CD14-positive monocyte (primary cell): ENCODE measurements at regions not wholly inside any gene's neighbourhood (a gene's known extent, or its start where the extent isn't known, plus 50 kb on each side); places are given as distances from the start of the nearest gene placed in this dataset.
"Not testable (repeated sequence)": the region's sequence is repeated elsewhere in the genome, so short reads cannot be mapped to it uniquely, and the experiment has no call there.

Experiments used
- DNase-seq, 3 donors: peaks; one replicate each; pipeline ENCODE4 v3.0.0-alpha.2; 2011 to 2022
- H2AFZ ChIP-seq: 2 replicates; pipeline ENCODE4 v1.6.0; 2012; ENCODE audit warnings: mild to moderate bottlenecking, low read depth, low read length, inconsistent platforms; ENCODE audit not compliant: insufficient read depth, poor library complexity, severe bottlenecking
- H3K27ac ChIP-seq, 2 donors: 1 replicate in 1 of 2; 2 replicates in 1 of 2; pipeline ENCODE4 v1.5.1; 2012 to 2013; ENCODE audit warnings: low read length in 2 of 2, control low read depth in 1 of 2, inconsistent platforms in 1 of 2, low read depth in 1 of 2, mild to moderate bottlenecking in 1 of 2
- H3K27me3 ChIP-seq, 2 donors: one replicate each; pipeline versions ENCODE4 v1.6.0 to v1.6.1; 2011 to 2013; ENCODE audit warnings: low read length in 2 of 2; ENCODE audit not compliant: control insufficient read depth in 2 of 2, insufficient read depth in 2 of 2
- H3K36me3 ChIP-seq, 2 donors: replicated peaks in 1 of 2; 1 replicate in 1 of 2; 2 replicates in 1 of 2; pipeline versions ENCODE4 v1.5.1 to v1.6.1; 2012 to 2013; ENCODE audit warnings: low read length in 2 of 2, control low read depth in 1 of 2, inconsistent platforms in 1 of 2, mild to moderate bottlenecking in 1 of 2; ENCODE audit not compliant: insufficient read depth in 2 of 2, control insufficient read depth in 1 of 2
- H3K4me1 ChIP-seq, 2 donors: 1 replicate in 1 of 2; 2 replicates in 1 of 2; pipeline versions ENCODE4 v1.5.1 to v1.6.1; 2012 to 2013; ENCODE audit warnings: low read length in 2 of 2, control low read depth in 1 of 2, inconsistent platforms in 1 of 2, mild to moderate bottlenecking in 1 of 2, moderate library complexity in 1 of 2; ENCODE audit not compliant: insufficient read depth in 2 of 2, control insufficient read depth in 1 of 2
- H3K4me2 ChIP-seq: replicated peaks from 2 replicates; pipeline ENCODE3; 2012; ENCODE audit warnings: low read length, moderate library complexity, mild to moderate bottlenecking; ENCODE audit not compliant: poor library complexity, severe bottlenecking; ENCODE audit errors: extremely low read depth
- H3K4me3 ChIP-seq, 3 experiments: fragments of 200-600 bp in 1 of 3; sonication (generic) in 1 of 3; replicated peaks in 1 of 3; 1 replicate in 2 of 3; 2 replicates in 1 of 3; pipeline ENCODE4 v1.5.1; 2011 to 2013; ENCODE audit warnings: low read length in 3 of 3, mild to moderate bottlenecking in 3 of 3, control low read depth in 2 of 3, low read depth in 2 of 3, inconsistent platforms in 1 of 3, moderate library complexity in 1 of 3
- H3K79me2 ChIP-seq: 2 replicates; pipeline ENCODE4 v1.6.0; 2012; ENCODE audit warnings: mild to moderate bottlenecking, control low read depth, inconsistent platforms, low read length, moderate library complexity; ENCODE audit not compliant: insufficient read depth
- H3K9ac ChIP-seq: 2 replicates; pipeline ENCODE4 v1.6.0; 2017; ENCODE audit warnings: low read length, mild to moderate bottlenecking; ENCODE audit not compliant: insufficient read depth, poor library complexity, severe bottlenecking
- H3K9me3 ChIP-seq, 2 donors: replicated peaks in 1 of 2; 1 replicate in 1 of 2; 2 replicates in 1 of 2; pipeline versions ENCODE4 v1.5.1 to v1.6.1; 2012 to 2013; ENCODE audit warnings: low read length in 2 of 2, control low read depth in 1 of 2; ENCODE audit not compliant: control insufficient read depth in 1 of 2, insufficient read depth in 1 of 2
- H4K20me1 ChIP-seq: 2 replicates; pipeline ENCODE4 v1.6.0; 2012; ENCODE audit warnings: mild to moderate bottlenecking, low read length, control low read depth, moderate library complexity; ENCODE audit not compliant: insufficient read depth
- H3K27ac Mint-ChIP-seq, 7 donors: one replicate each; pipeline ENCODE4 v1.8.0; 2020; ENCODE audit warnings: mild to moderate bottlenecking in 7 of 7, mixed read lengths in 7 of 7, moderate library complexity in 6 of 7, inconsistent platforms in 2 of 7
- H3K27me3 Mint-ChIP-seq, 3 donors: one replicate each; pipeline ENCODE4 v1.8.0; 2021 to 2022; ENCODE audit warnings: low read depth in 3 of 3, mild to moderate bottlenecking in 3 of 3, mixed read lengths in 3 of 3, moderate library complexity in 3 of 3, inconsistent platforms in 1 of 3
- H3K36me3 Mint-ChIP-seq, 2 donors: one replicate each; pipeline ENCODE4 v1.8.0; 2020; ENCODE audit warnings: mixed read lengths in 2 of 2, inconsistent platforms in 1 of 2, mild to moderate bottlenecking in 1 of 2
- H3K4me1 Mint-ChIP-seq: one replicate; pipeline ENCODE4 v1.8.0; 2020; ENCODE audit warnings: mild to moderate bottlenecking, mixed read lengths
- H3K4me3 Mint-ChIP-seq, 2 donors: one replicate each; pipeline ENCODE4 v1.8.0; 2020; ENCODE audit warnings: mild to moderate bottlenecking in 2 of 2, mixed read lengths in 2 of 2, moderate library complexity in 1 of 2
- H3K9me3 Mint-ChIP-seq, 7 donors: one replicate each; pipeline ENCODE4 v1.8.0; 2020 to 2022; ENCODE audit warnings: mixed read lengths in 7 of 7, mild to moderate bottlenecking in 6 of 7, moderate library complexity in 6 of 7, inconsistent platforms in 2 of 7
- WGBS: methylation state at CpG from one replicate; pipeline ENCODE4 v1.1.5; 2013; ENCODE audit warnings: missing lambda C conversion rate; ENCODE audit not compliant: insufficient coverage; 5-methylcytosine and 5-hydroxymethylcytosine counted together
- intact Hi-C, 2 donors: fragments of 100-400 bp; cut with micrococcal nuclease; formaldehyde crosslinking; loops; one replicate each; pipeline versions ENCODE4 v1.15.0 to v1.15.1; 2023
- TF ChIP-seq, protein P1 (sequence below): fragments of 200-600 bp; IDR thresholded peaks from one replicate; pipeline ENCODE4 v1.8.0; 2022; ENCODE audit warnings: antibody characterized with exemption, mild to moderate bottlenecking

DNA sequence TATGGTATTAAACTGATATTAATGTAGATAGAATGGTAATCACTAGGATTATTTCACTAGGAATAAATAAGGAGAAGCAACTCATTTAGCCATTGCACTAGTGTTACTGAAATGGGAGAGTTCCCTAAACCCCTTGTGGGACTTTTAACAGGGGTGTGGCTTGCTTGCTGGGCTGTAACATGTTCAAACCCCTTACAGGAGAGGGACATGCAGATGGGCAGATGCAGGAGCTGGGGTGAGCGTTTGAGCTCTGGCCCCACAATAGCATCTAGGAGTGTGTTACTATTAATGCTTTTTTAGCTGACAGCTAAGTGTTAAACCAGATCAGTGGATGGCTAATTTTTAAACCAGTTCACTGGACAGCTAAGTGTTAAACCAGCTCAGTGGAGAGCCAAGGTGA lies 89.3 kb upstream of the ST8SIA4 start:
- Histone ChIP-seq H3K79me2 (no peaks in the 10 kb centered on the region), H3K9ac (no peak overlapping the region), H3K9me3 (peaks cover 0 to 2% of the 10 kb centered on the region in 2 donors), H4K20me1 (no peaks in the 10 kb centered on the region), H3K36me3 (no peaks in the 10 kb centered on the region), H3K27ac (no peak overlapping the region), H3K4me3 (no peak overlapping the region), H2AFZ (no peak overlapping the region), H3K4me1 (no peaks in the 10 kb centered on the region), H3K27me3 (no peaks in the 10 kb centered on the region), H3K4me2 (no peak overlapping the region)
- Mint-ChIP-seq H3K9me3 (peaks cover 4 to 22% (median 8%) of the 10 kb centered on the region in 7 donors), H3K36me3 (no peaks in the 10 kb centered on the region), H3K4me1 (no peaks in the 10 kb centered on the region), H3K27ac (no peak overlapping the region), H3K27me3 (peaks cover 0 to 2% (median 0%) of the 10 kb centered on the region in 3 donors), H3K4me3 (no peak overlapping the region)
- 100% methylated on average over 1 of the region's 1 CpG for WGBS
- TF ChIP-seq, protein P1, sequence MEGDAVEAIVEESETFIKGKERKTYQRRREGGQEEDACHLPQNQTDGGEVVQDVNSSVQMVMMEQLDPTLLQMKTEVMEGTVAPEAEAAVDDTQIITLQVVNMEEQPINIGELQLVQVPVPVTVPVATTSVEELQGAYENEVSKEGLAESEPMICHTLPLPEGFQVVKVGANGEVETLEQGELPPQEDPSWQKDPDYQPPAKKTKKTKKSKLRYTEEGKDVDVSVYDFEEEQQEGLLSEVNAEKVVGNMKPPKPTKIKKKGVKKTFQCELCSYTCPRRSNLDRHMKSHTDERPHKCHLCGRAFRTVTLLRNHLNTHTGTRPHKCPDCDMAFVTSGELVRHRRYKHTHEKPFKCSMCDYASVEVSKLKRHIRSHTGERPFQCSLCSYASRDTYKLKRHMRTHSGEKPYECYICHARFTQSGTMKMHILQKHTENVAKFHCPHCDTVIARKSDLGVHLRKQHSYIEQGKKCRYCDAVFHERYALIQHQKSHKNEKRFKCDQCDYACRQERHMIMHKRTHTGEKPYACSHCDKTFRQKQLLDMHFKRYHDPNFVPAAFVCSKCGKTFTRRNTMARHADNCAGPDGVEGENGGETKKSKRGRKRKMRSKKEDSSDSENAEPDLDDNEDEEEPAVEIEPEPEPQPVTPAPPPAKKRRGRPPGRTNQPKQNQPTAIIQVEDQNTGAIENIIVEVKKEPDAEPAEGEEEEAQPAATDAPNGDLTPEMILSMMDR, result no peak
- no peak for DNase-seq
- intact Hi-C loops, result no loop called here

DNA sequence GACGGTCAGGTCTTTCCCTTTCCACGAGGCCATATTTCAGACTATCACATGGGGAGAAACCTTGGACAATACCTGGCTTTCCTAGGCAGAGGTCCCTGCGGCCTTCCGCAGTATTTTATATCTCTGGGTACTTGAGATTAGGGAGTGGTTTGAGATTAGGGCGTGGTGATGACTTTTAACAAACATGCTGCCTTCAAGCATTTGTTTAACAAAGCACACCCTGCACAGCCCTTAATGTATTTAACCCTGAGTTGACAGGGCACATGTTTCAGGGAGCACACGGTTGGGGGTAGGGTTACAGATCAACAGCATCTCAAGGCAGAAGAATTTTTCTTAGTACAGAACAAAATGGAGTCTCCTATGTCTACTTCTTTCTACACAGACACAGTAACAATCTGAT lies 80.5 kb upstream of the ST8SIA4 start:
- intact Hi-C loops, H3K4me1 ChIP-seq, H3K9me3 ChIP-seq, H3K27ac ChIP-seq, DNase-seq, H3K36me3 Mint-ChIP-seq, H3K4me3 ChIP-seq, H3K36me3 ChIP-seq, H3K4me2 ChIP-seq, H3K27me3 Mint-ChIP-seq, H3K27ac Mint-ChIP-seq, H3K4me3 Mint-ChIP-seq, H3K4me1 Mint-ChIP-seq, H3K27me3 ChIP-seq, H2AFZ ChIP-seq, H3K9ac ChIP-seq, H3K79me2 ChIP-seq, H4K20me1 ChIP-seq: not testable (repeated sequence)
- peaks cover 8 to 41% (median 10%) of the 10 kb centered on the region in 7 donors for H3K9me3 Mint-ChIP-seq
- WGBS, result no CpG with 5 or more reads among the region's 6 CpGs
